ENCODE measurements at regions not wholly inside any gene's neighbourhood (a gene's known extent, or its start where the extent isn't known, plus 50 kb on each side); places are given as distances from the start of the nearest gene placed in this dataset.

- TF ChIP-seq SKIL (IDR thresholded peaks at IDR 0.05; ENCODE audit: low read depth, poor library complexity, severe bottlenecking) (no peak), KAT2A (conservative IDR thresholded peaks at IDR 0.05; ENCODE audit: control insufficient read depth, low read depth, low read length) (no peak), EZH2 (IDR thresholded peaks at IDR 0.05; ENCODE audit: borderline replicate concordance, control insufficient read depth, low read depth, low read length) (no peak), CTCF (IDR thresholded peaks at IDR 0.05 in 2 of 3, conservative IDR thresholded peaks at IDR 0.05 in 1 of 3; ENCODE audit: control insufficient read depth in 2 of 3, extremely low read depth in 1 of 3, insufficient read depth in 1 of 3, low read depth in 3 of 3, low read length in 3 of 3) (no peak), EP300 (IDR thresholded peaks at IDR 0.05; ENCODE audit: borderline replicate concordance in 1 of 2, control insufficient read depth in 1 of 2, low read depth in 2 of 2, low read length in 2 of 2) (no peak), TARDBP (IDR thresholded peaks at IDR 0.05; ENCODE audit: borderline replicate concordance) (no peak), RAD51 (IDR thresholded peaks at IDR 0.05) (no peak), USF2 (IDR thresholded peaks at IDR 0.05; ENCODE audit: borderline replicate concordance, low read depth, low read length) (no peak), RFX5 (IDR thresholded peaks at IDR 0.05; ENCODE audit: low read depth, low read length) (no peak), MTA2 (IDR thresholded peaks at IDR 0.05; ENCODE audit: low read depth) (no peak), NR2F1 (conservative IDR thresholded peaks at IDR 0.05) (no peak), RAD21 (IDR thresholded peaks at IDR 0.05; ENCODE audit: insufficient read depth, low read depth, low read length) (no peak)
Measured at GRCh38 chr3:109241459-109242186, 74.7 kb downstream of the DPPA2 start.

Data from GM12878 (cell line).